Liver (tissue), 8 donors: ENCODE measurements at regions not wholly inside any gene's neighbourhood (a gene's known extent, or its start where the extent isn't known, plus 50 kb on each side); places are given as distances from the start of the nearest gene placed in this dataset.

Source experiments
- DNase-seq: peaks from one replicate; pipeline ENCODE4 v3.0.0-alpha.2; 2017; ENCODE audit warnings: low spot score
- H3K27ac ChIP-seq, 2 donors: one replicate each; pipeline ENCODE4 v1.7.0; 2013; ENCODE audit warnings: inconsistent platforms in 2 of 2, low read length in 2 of 2, control low read depth in 1 of 2, low read depth in 1 of 2, mild to moderate bottlenecking in 1 of 2
- H3K27me3 ChIP-seq, 4 donors: one replicate each; pipeline versions ENCODE4 v1.6.1 to v1.7.0; 2013; ENCODE audit warnings: low read length in 3 of 4, inconsistent platforms in 1 of 4, mild to moderate bottlenecking in 1 of 4, moderate library complexity in 1 of 4; ENCODE audit not compliant: control insufficient read depth in 4 of 4, insufficient read depth in 4 of 4
- H3K36me3 ChIP-seq, 4 donors: one replicate each; pipeline versions ENCODE4 v1.6.1 to v1.7.0; 2013; ENCODE audit warnings: low read length in 3 of 4, mild to moderate bottlenecking in 3 of 4, low read depth in 1 of 4, moderate library complexity in 1 of 4; ENCODE audit not compliant: control insufficient read depth in 4 of 4, insufficient read depth in 3 of 4
- H3K4me1 ChIP-seq, 4 donors: one replicate each; pipeline versions ENCODE4 v1.6.1 to v1.7.0; 2013; ENCODE audit warnings: low read length in 3 of 4, mild to moderate bottlenecking in 3 of 4, moderate library complexity in 1 of 4; ENCODE audit not compliant: control insufficient read depth in 4 of 4, insufficient read depth in 4 of 4
- H3K4me3 ChIP-seq, 3 donors: one replicate each; pipeline versions ENCODE4 v1.6.1 to v1.7.0; 2013; ENCODE audit warnings: low read length in 3 of 3, control low read depth in 1 of 3, low read depth in 1 of 3, mild to moderate bottlenecking in 1 of 3
- H3K9ac ChIP-seq, 2 donors: one replicate each; pipeline ENCODE4 v1.7.0; 2013; ENCODE audit warnings: low read length in 2 of 2, mild to moderate bottlenecking in 2 of 2, moderate library complexity in 2 of 2, control low read depth in 1 of 2, low read depth in 1 of 2
- H3K9me3 ChIP-seq, 4 donors: one replicate each; pipeline versions ENCODE4 v1.6.1 to v1.7.0; 2013; ENCODE audit warnings: low read length in 3 of 4; ENCODE audit not compliant: control insufficient read depth in 4 of 4
- ATF3 ChIP-seq: IDR thresholded peaks from 2 replicates; pipeline ENCODE4 v1.6.1; 2016; ENCODE audit warnings: antibody characterized with exemption
- FOXA1 ChIP-seq: IDR thresholded peaks from 2 replicates; pipeline ENCODE4 v1.6.1; 2016; ENCODE audit warnings: antibody characterized with exemption
- FOXA2 ChIP-seq: IDR thresholded peaks from 2 replicates; pipeline ENCODE4 v1.6.1; 2016; ENCODE audit warnings: antibody characterized with exemption
- GABPA ChIP-seq, 2 donors: IDR thresholded peaks in 1 of 2; conservative IDR thresholded peaks in 1 of 2; 2 replicates each; pipeline ENCODE4 v1.6.1; 2016; ENCODE audit warnings: antibody characterized with exemption in 2 of 2, mild to moderate bottlenecking in 1 of 2, moderate library complexity in 1 of 2
- HNF4A ChIP-seq, 2 donors: conservative IDR thresholded peaks; 2 replicates each; pipeline ENCODE4 v1.6.1; 2016; ENCODE audit warnings: antibody characterized with exemption in 2 of 2, mild to moderate bottlenecking in 2 of 2
- HNF4G ChIP-seq: IDR thresholded peaks from 2 replicates; pipeline ENCODE4 v1.6.1; 2016; ENCODE audit warnings: antibody characterized with exemption
- JUND ChIP-seq, 2 donors: IDR thresholded peaks; 2 replicates each; pipeline ENCODE4 v1.6.1; 2016; ENCODE audit warnings: antibody characterized with exemption in 2 of 2
- MAX ChIP-seq: IDR thresholded peaks from 2 replicates; pipeline ENCODE4 v1.6.1; 2016; ENCODE audit warnings: antibody characterized with exemption
- NR2F2 ChIP-seq: IDR thresholded peaks from 2 replicates; pipeline ENCODE4 v1.6.1; 2016; ENCODE audit warnings: antibody characterized with exemption
- RAD21 ChIP-seq, 2 donors: IDR thresholded peaks; 2 replicates each; pipeline ENCODE4 v1.6.1; 2016; ENCODE audit warnings: antibody characterized with exemption in 2 of 2, mild to moderate bottlenecking in 2 of 2
- RXRA ChIP-seq, 2 donors: IDR thresholded peaks; 2 replicates each; pipeline ENCODE4 v1.6.1; 2017 to 2018; ENCODE audit warnings: antibody characterized with exemption in 2 of 2, mild to moderate bottlenecking in 1 of 2
- SP1 ChIP-seq: IDR thresholded peaks from 2 replicates; pipeline ENCODE4 v1.6.1; 2018; ENCODE audit warnings: antibody characterized with exemption, mild to moderate bottlenecking
- TAF1 ChIP-seq: conservative IDR thresholded peaks from 2 replicates; pipeline ENCODE4 v1.6.1; 2016; ENCODE audit warnings: antibody characterized with exemption, mild to moderate bottlenecking
- YY1 ChIP-seq: IDR thresholded peaks from 2 replicates; pipeline ENCODE4 v1.6.1; 2016; ENCODE audit warnings: antibody characterized with exemption, mild to moderate bottlenecking
- ZBTB33 ChIP-seq: IDR thresholded peaks from 2 replicates; pipeline ENCODE4 v1.6.1; 2016; ENCODE audit warnings: antibody characterized with exemption
- WGBS: extraction: QIAGEN DNeasy Blood & Tissue Kit; methylation state at CpG from one replicate; pipeline ENCODE4 v1.1.7; 2013; 5-methylcytosine and 5-hydroxymethylcytosine counted together
- TF ChIP-seq, protein P1 (sequence below): IDR thresholded peaks from 2 replicates; pipeline ENCODE4 v1.6.1; 2016; ENCODE audit warnings: antibody characterized with exemption, mild to moderate bottlenecking
- TF ChIP-seq, protein P2 (sequence below): fragments of 150-350 bp; IDR thresholded peaks from 2 replicates; pipeline ENCODE4 v1.5.1; 2017; ENCODE audit warnings: improper control_type of control experiment, low read depth, low read length; ENCODE audit not compliant: missing input control
- donor health status: healthy.
- donor health status: healthy.
- donor health status: healthy.
- donor health status: healthy.
- donor health status: healthy.

DNA sequence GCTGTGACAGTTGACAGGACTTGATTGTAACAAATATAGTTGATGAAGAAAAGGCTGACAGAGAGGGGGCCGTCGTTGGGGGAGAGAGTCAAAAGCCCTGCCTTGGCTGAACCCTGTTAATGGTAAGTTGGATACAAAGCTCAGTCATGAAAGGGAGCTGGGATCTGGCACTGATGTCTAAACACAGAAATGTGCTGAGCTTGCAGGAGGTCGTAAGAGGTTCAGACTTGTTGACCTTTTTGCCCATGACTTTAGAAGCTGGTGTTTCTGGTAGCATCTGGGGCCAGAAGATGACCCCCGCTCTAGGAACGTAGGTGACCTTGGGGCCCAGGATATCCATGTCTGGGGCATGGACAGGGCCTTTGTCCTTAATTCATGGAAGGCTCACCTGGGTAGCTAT lies 294.7 kb downstream of the TCF7L2 start:
- 68% methylated on average over 5 of the region's 5 CpGs for WGBS

DNA sequence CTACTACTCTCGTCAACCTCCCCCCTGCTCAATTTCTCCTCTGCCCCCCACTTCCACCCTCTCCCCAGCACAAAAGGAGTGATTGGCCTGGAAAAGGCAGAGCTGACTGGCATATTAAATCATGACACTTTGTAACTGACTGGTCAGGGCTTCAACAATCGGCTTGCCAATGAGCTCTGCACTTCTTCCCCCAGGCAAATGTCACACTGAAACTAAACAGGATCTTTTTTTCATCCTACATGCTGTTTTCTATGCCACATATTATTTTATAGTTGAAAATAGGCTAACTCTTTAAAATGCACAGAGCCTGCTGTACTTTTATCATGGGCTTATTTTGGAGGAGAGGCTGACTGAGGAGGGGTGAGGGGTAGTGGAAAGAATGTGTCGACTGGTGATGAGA lies 295.2 kb downstream of the TCF7L2 start:
- DNase-seq: no peak
- Histone ChIP-seq H3K4me3 (no peak overlapping the region), H3K27ac (no peak overlapping the region), H3K9me3 (no peaks in the 10 kb centered on the region), H3K9ac (no peak overlapping the region), H3K27me3 (no peaks in the 10 kb centered on the region), H3K36me3 (no peaks in the 10 kb centered on the region), H3K4me1 (no peaks in the 10 kb centered on the region)
- WGBS: 86% methylated on average over 3 of the region's 3 CpGs
- TF ChIP-seq HNF4G (no peak), FOXA1 (no peak), FOXA2 (no peak), SP1 (no peak), TAF1 (no peak), JUND (IDR thresholded peaks at IDR 0.05) (no peak), ATF3 (no peak), RAD21 (IDR thresholded peaks at IDR 0.05) (no peak)
- TF ChIP-seq, protein P1, sequence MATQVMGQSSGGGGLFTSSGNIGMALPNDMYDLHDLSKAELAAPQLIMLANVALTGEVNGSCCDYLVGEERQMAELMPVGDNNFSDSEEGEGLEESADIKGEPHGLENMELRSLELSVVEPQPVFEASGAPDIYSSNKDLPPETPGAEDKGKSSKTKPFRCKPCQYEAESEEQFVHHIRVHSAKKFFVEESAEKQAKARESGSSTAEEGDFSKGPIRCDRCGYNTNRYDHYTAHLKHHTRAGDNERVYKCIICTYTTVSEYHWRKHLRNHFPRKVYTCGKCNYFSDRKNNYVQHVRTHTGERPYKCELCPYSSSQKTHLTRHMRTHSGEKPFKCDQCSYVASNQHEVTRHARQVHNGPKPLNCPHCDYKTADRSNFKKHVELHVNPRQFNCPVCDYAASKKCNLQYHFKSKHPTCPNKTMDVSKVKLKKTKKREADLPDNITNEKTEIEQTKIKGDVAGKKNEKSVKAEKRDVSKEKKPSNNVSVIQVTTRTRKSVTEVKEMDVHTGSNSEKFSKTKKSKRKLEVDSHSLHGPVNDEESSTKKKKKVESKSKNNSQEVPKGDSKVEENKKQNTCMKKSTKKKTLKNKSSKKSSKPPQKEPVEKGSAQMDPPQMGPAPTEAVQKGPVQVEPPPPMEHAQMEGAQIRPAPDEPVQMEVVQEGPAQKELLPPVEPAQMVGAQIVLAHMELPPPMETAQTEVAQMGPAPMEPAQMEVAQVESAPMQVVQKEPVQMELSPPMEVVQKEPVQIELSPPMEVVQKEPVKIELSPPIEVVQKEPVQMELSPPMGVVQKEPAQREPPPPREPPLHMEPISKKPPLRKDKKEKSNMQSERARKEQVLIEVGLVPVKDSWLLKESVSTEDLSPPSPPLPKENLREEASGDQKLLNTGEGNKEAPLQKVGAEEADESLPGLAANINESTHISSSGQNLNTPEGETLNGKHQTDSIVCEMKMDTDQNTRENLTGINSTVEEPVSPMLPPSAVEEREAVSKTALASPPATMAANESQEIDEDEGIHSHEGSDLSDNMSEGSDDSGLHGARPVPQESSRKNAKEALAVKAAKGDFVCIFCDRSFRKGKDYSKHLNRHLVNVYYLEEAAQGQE: no peak

More for the DNA sequence above, 294.7 kb downstream of the TCF7L2 start:
- no peak for TF ChIP-seq MAX
- TF ChIP-seq NR2F2: no peak
- H3K4me3 ChIP-seq: no peak overlapping the region
- no peaks in the 10 kb centered on the region for H3K9me3 ChIP-seq
- no peaks in the 10 kb centered on the region for H3K36me3 ChIP-seq
- H3K27me3 ChIP-seq: no peaks in the 10 kb centered on the region
- no peak overlapping the region for H3K9ac ChIP-seq
- H3K4me1 ChIP-seq: no peaks in the 10 kb centered on the region
- DNase-seq: no peak
- H3K27ac ChIP-seq: no peak overlapping the region

DNA sequence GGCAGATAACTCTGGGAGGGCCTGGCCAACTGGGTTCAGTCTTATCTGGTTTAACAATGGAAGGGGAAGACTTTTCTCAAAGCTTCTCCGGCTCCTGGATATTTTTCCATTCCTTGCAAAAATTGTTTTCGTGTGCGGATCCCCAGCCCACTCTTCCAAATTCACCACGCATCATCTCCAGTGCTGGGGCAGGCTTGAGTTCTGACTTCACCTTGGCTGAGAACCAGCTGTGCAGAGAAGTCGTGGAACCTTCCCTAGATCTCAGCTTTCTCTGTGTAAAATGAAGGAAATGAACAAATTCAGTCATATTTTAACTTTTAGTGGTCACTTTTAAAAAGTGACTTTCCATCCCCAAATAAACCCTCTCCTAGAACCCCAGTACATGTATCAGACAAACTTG lies 297.0 kb downstream of the TCF7L2 start:
- Histone ChIP-seq H3K9me3 (no peaks in the 10 kb centered on the region), H3K27me3 (no peaks in the 10 kb centered on the region), H3K27ac (no peak overlapping the region), H3K36me3 (no peaks in the 10 kb centered on the region), H3K9ac (no peak overlapping the region), H3K4me1 (no peaks in the 10 kb centered on the region), H3K4me3 (no peak overlapping the region)
- DNase-seq: no peak
- 85% methylated on average over 5 of the region's 5 CpGs for WGBS
- TF ChIP-seq JUND (IDR thresholded peaks at IDR 0.05): no peak
- TF ChIP-seq RXRA (IDR thresholded peaks at IDR 0.05): no peak
- TF ChIP-seq FOXA1: no peak
- no peak for TF ChIP-seq ZBTB33
- TF ChIP-seq FOXA2: no peak
- no peak for TF ChIP-seq RAD21 (IDR thresholded peaks at IDR 0.05)
- TF ChIP-seq, protein P2, sequence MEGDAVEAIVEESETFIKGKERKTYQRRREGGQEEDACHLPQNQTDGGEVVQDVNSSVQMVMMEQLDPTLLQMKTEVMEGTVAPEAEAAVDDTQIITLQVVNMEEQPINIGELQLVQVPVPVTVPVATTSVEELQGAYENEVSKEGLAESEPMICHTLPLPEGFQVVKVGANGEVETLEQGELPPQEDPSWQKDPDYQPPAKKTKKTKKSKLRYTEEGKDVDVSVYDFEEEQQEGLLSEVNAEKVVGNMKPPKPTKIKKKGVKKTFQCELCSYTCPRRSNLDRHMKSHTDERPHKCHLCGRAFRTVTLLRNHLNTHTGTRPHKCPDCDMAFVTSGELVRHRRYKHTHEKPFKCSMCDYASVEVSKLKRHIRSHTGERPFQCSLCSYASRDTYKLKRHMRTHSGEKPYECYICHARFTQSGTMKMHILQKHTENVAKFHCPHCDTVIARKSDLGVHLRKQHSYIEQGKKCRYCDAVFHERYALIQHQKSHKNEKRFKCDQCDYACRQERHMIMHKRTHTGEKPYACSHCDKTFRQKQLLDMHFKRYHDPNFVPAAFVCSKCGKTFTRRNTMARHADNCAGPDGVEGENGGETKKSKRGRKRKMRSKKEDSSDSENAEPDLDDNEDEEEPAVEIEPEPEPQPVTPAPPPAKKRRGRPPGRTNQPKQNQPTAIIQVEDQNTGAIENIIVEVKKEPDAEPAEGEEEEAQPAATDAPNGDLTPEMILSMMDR: no peak
- TF ChIP-seq SP1: no peak
- TF ChIP-seq YY1: no peak
- TF ChIP-seq HNF4A (conservative IDR thresholded peaks at IDR 0.05): no peak
- no peak for TF ChIP-seq MAX
- TF ChIP-seq GABPA (IDR thresholded peaks at IDR 0.05 in 1 of 2, conservative IDR thresholded peaks at IDR 0.05 in 1 of 2): no peak
- TF ChIP-seq TAF1: no peak
- no peak for TF ChIP-seq NR2F2
- TF ChIP-seq, protein P1: no peak
